Lung (tissue), 11 donors: ENCODE measurements at regions not wholly inside any gene's neighbourhood (a gene's known extent, or its start where the extent isn't known, plus 50 kb on each side); places are given as distances from the start of the nearest gene placed in this dataset.

Source experiments
- ATAC-seq: fragments of 200-7000 bp; cut with Tn5 transposase; one replicate; pipeline ENCODE4 v1.9.1; 2020; ENCODE audit warnings: moderate number of reproducible peaks; ENCODE audit not compliant: insufficient read depth, low FRiP score
- DNase-seq, 3 donors: peaks; one replicate each; pipeline ENCODE4 v3.0.0-alpha.2; 2013 to 2017
- H3K27ac ChIP-seq, 2 donors: one replicate each; pipeline ENCODE4 v1.5.1; 2013; ENCODE audit warnings: mild to moderate bottlenecking in 2 of 2, moderate library complexity in 2 of 2, control low read depth in 1 of 2, inconsistent platforms in 1 of 2, low read depth in 1 of 2, low read length in 1 of 2
- H3K27me3 ChIP-seq, 3 donors: one replicate each; pipeline ENCODE4 v1.5.1; 2013; ENCODE audit warnings: low read length in 2 of 3; ENCODE audit not compliant: control insufficient read depth in 3 of 3, insufficient read depth in 3 of 3
- H3K36me3 ChIP-seq, 4 donors: one replicate each; pipeline ENCODE4 v1.5.1; 2013; ENCODE audit warnings: low read length in 4 of 4, mild to moderate bottlenecking in 1 of 4, moderate library complexity in 1 of 4; ENCODE audit not compliant: control insufficient read depth in 4 of 4, insufficient read depth in 4 of 4
- H3K4me1 ChIP-seq, 5 donors: one replicate each; pipeline ENCODE4 v1.5.1; 2013; ENCODE audit warnings: low read length in 5 of 5, mild to moderate bottlenecking in 2 of 5, moderate library complexity in 1 of 5; ENCODE audit not compliant: control insufficient read depth in 5 of 5, insufficient read depth in 5 of 5
- H3K4me3 ChIP-seq: one replicate; pipeline ENCODE4 v1.5.1; 2013; ENCODE audit warnings: mild to moderate bottlenecking, control low read depth, moderate library complexity
- H3K9ac ChIP-seq, 2 donors: one replicate each; pipeline ENCODE4 v1.5.1; 2013; ENCODE audit warnings: low read length in 2 of 2, control low read depth in 1 of 2; ENCODE audit not compliant: insufficient read depth in 1 of 2
- H3K9me3 ChIP-seq, 4 donors: one replicate each; pipeline ENCODE4 v1.5.1; 2013; ENCODE audit warnings: low read length in 3 of 4, mild to moderate bottlenecking in 1 of 4, moderate library complexity in 1 of 4; ENCODE audit not compliant: control insufficient read depth in 4 of 4, insufficient read depth in 3 of 4
- CTCF ChIP-seq: IDR thresholded peaks from 2 replicates; pipeline ENCODE4 v1.5.1; 2012; ENCODE audit warnings: mild to moderate bottlenecking; ENCODE audit errors: control extremely low read depth, extremely low read depth
- WGBS, 2 donors: extraction: QIAGEN DNeasy Blood & Tissue Kit; methylation state at CpG; one replicate each; pipeline ENCODE4 v1.1.7; 2013; 5-methylcytosine and 5-hydroxymethylcytosine counted together
- donor health status: control.
- donor health status: control.
- donor health status: Bipolar disorder and iron deficiency.
- donor health status: healthy.
- donor health status: DM: yes; HTN: yes; CAD: no.

DNA sequence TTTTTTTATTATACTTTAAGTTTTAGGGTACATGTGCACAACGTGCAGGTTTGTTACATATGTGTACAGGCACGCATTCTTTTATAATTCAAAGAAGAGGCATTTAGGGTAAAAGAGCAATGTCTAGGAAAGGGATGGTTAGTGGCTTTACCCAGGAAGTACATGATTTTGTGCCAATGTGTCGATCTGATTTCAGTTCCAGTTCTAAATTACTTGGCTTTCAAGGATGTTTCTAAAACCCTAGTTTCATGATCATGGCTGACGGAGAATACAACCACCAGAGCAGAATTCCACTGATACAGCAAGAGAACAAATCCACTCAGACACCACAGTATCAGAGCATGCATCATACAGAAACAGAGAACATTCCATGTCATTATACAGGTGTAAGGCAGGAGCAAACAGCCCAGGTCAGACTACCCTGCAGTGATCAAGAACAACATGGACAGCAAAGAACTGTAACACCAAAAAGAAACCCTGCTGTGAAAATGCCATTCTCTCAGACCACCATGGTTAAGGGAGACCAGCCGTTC is 116.7 kb upstream of the STK17B start:
- Histone ChIP-seq H3K4me1 (peaks cover 1 to 14% (median 10%) of the 10 kb centered on the region in 5 donors), H3K9ac (no peak overlapping the region), H3K27me3 (no peaks in the 10 kb centered on the region), H3K27ac (peak overlapping the region in 1 of 2 donors; percentile 5), H3K9me3 (no peaks in the 10 kb centered on the region), H3K4me3 (no peak overlapping the region), H3K36me3 (peaks cover 0 to 9% (median 3%) of the 10 kb centered on the region in 4 donors)
- no peak for DNase-seq
- WGBS, 2 donors = 56% methylated on average over 5 of the region's 5 CpGs
- no peak for TF ChIP-seq CTCF
- ATAC-seq = no peak

DNA sequence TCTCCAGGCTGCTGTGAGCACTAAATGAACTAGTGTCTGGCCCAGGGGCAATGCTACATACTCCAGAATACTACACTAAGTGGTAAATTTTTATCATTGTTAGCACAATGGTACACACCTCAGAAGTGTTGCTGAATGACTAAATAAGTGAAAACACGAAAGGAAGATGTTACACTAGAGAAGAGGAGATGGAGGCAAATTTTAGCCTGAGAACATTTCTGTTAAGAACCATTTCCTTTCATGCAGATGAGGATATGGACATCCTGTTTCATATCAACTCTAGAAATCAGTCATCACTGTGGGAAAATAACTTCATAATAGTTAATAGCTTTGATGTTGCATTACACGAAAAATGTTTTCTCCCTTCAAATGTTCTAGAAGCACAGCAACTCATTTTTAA is 117.6 kb upstream of the STK17B start:
- TF ChIP-seq CTCF = no peak
- no peak for DNase-seq
- WGBS, 2 donors = 53 to 58% methylated on average over 2 of the region's 2 CpGs
- Histone ChIP-seq H3K4me1 (peaks cover 1 to 13% (median 7%) of the 10 kb centered on the region in 5 donors), H3K4me3 (no peak overlapping the region), H3K9ac (no peak overlapping the region), H3K27ac (no peak overlapping the region), H3K36me3 (peaks cover 0 to 9% (median 4%) of the 10 kb centered on the region in 4 donors), H3K9me3 (no peaks in the 10 kb centered on the region), H3K27me3 (no peaks in the 10 kb centered on the region)
- no peak for ATAC-seq

GRCh38 chr2:196290136-196290535 is 118.8 kb upstream of the STK17B start:
- H3K36me3 ChIP-seq = peaks cover 0 to 9% (median 4%) of the 10 kb centered on the region in 4 donors
- ATAC-seq = no peak
- no peak for TF ChIP-seq CTCF
- H3K27me3 ChIP-seq = no peaks in the 10 kb centered on the region
- DNase-seq = no peak
- H3K9ac ChIP-seq = no peak overlapping the region
- H3K4me3 ChIP-seq = no peak overlapping the region
- peaks cover 0 to 14% (median 1%) of the 10 kb centered on the region in 5 donors for H3K4me1 ChIP-seq
- no peaks in the 10 kb centered on the region for H3K9me3 ChIP-seq
- peak overlapping the region in 1 of 2 donors; percentile 45 for H3K27ac ChIP-seq

DNA sequence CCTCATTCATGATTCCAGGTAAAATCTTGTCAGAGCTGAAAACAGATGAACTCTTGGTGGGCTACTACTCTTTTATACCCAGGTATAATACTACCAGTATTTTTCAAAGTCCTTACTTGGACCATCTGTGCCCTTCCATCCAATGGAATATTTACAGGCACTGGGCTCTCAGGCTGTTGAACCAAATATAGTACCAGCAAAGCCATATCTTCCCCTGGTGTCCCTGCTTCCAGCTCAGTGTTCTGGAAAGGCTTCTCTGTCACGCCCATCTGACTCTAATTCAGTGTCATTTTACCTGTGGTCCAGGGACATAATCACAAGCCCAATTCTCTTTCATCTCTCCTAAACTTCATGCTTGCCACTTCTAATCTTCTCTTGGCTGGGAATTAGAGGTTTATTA is 119.2 kb upstream of the STK17B start:
- H3K9me3 ChIP-seq = no peaks in the 10 kb centered on the region
- WGBS, 2 donors = 93 to 96% methylated on average over 1 of the region's 1 CpG
- no peak overlapping the region for H3K4me3 ChIP-seq
- no peaks in the 10 kb centered on the region for H3K27me3 ChIP-seq
- peaks cover 0 to 14% (median 1%) of the 10 kb centered on the region in 5 donors for H3K4me1 ChIP-seq
- no peak overlapping the region for H3K9ac ChIP-seq
- DNase-seq (no peak), ATAC-seq (no peak)
- no peak for TF ChIP-seq CTCF
- peaks cover 0 to 9% (median 4%) of the 10 kb centered on the region in 4 donors for H3K36me3 ChIP-seq
- H3K27ac ChIP-seq = peak overlapping the region in 1 of 2 donors; percentile 45
